ENCODE measurements at regions not wholly inside any gene's neighbourhood (a gene's known extent, or its start where the extent isn't known, plus 50 kb on each side); places are given as distances from the start of the nearest gene placed in this dataset.

- Histone ChIP-seq H3K27ac (ENCODE audit: low read length in 2 of 2) (no peak overlapping the region), H3K4me2 (replicated peaks; ENCODE audit: low read depth, low read length, poor library complexity, severe bottlenecking) (no peak overlapping the region), H3K4me3 (ENCODE audit: control extremely low read depth in 1 of 5, extremely low read depth in 1 of 5, insufficient read depth in 1 of 5, low read depth in 2 of 5, low read length in 4 of 5) (no peak overlapping the region), H3K36me3 (replicated peaks in 1 of 2; ENCODE audit: control extremely low read depth in 1 of 2, control insufficient read depth in 1 of 2, extremely low read depth in 1 of 2, insufficient read depth in 2 of 2, low read length in 1 of 2) (no peaks in the 10 kb centered on the region), H3K9me3 (ENCODE audit: control extremely low read depth in 1 of 3, control insufficient read depth in 2 of 3, insufficient read depth in 1 of 3, low read length in 2 of 3) (peaks cover 0 to 5% (median 0%) of the 10 kb centered on the region in 3 donors), H4K20me1 (ENCODE audit: control insufficient read depth, insufficient read depth, low read length, poor library complexity, severe bottlenecking) (no peaks in the 10 kb centered on the region), H3K79me2 (ENCODE audit: control insufficient read depth, insufficient read depth, low read length) (no peaks in the 10 kb centered on the region), H2AFZ (ENCODE audit: insufficient read depth, low read depth, low read length, poor library complexity, severe bottlenecking) (no peak overlapping the region), H3K4me1 (ENCODE audit: control insufficient read depth in 2 of 2, insufficient read depth in 2 of 2, low read length in 2 of 2) (no peaks in the 10 kb centered on the region), H3K9ac (ENCODE audit: low read length) (no peak overlapping the region), H3K27me3 (replicated peaks in 1 of 4; ENCODE audit: control extremely low read depth in 1 of 4, control insufficient read depth in 3 of 4, insufficient read depth in 4 of 4, low read length in 3 of 4) (no peaks in the 10 kb centered on the region)
- Mint-ChIP-seq H3K9me3 (ENCODE audit: insufficient read depth) (peaks cover 2% of the 10 kb centered on the region), H3K27ac (no peak overlapping the region), H3K4me1 (no peaks in the 10 kb centered on the region), H3K4me3 (no peak overlapping the region), H3K27me3 (no peaks in the 10 kb centered on the region)
- intact Hi-C loops (cut with micrococcal nuclease): no loop called here
- ATAC-seq (ENCODE audit: low read depth): no peak
- CTCF ChIA-PET: no interaction called here
- no peak for TF ChIP-seq CTCF (IDR thresholded peaks at IDR 0.05)
- no peak for TF ChIP-seq EZH2 (IDR thresholded peaks at IDR 0.05; ENCODE audit: borderline replicate concordance, insufficient read depth, low read depth, low read length, poor library complexity, severe bottlenecking)
- WGBS (ENCODE audit: insufficient coverage): 93% methylated on average over 3 of the region's 4 CpGs
- POLR2A ChIA-PET: no interaction called here
- no peak for DNase-seq
Measured at GRCh38 chr11:97687111-97687510, 1297.3 kb downstream of the JRKL start.

- TF ChIP-seq EZH2 (IDR thresholded peaks at IDR 0.05; ENCODE audit: borderline replicate concordance, insufficient read depth, low read depth, low read length, poor library complexity, severe bottlenecking) (no peak), CTCF (IDR thresholded peaks at IDR 0.05) (no peak)
- H3K9me3 Mint-ChIP-seq (ENCODE audit: insufficient read depth): no peaks in the 10 kb centered on the region
- no peak overlapping the region for H3K27ac Mint-ChIP-seq
- Histone ChIP-seq H3K4me3 (ENCODE audit: control extremely low read depth in 1 of 5, extremely low read depth in 1 of 5, insufficient read depth in 1 of 5, low read depth in 2 of 5, low read length in 4 of 5) (no peak overlapping the region), H3K79me2 (ENCODE audit: control insufficient read depth, insufficient read depth, low read length) (no peaks in the 10 kb centered on the region), H3K4me2 (replicated peaks; ENCODE audit: low read depth, low read length, poor library complexity, severe bottlenecking) (no peak overlapping the region), H4K20me1 (ENCODE audit: control insufficient read depth, insufficient read depth, low read length, poor library complexity, severe bottlenecking) (no peaks in the 10 kb centered on the region), H2AFZ (ENCODE audit: insufficient read depth, low read depth, low read length, poor library complexity, severe bottlenecking) (no peak overlapping the region), H3K9me3 (ENCODE audit: control extremely low read depth in 1 of 3, control insufficient read depth in 2 of 3, insufficient read depth in 1 of 3, low read length in 2 of 3) (peaks cover 0 to 4% (median 0%) of the 10 kb centered on the region in 3 donors), H3K27me3 (replicated peaks in 1 of 4; ENCODE audit: control extremely low read depth in 1 of 4, control insufficient read depth in 3 of 4, insufficient read depth in 4 of 4, low read length in 3 of 4) (no peaks in the 10 kb centered on the region), H3K9ac (ENCODE audit: low read length) (no peak overlapping the region), H3K27ac (ENCODE audit: low read length in 2 of 2) (no peak overlapping the region), H3K36me3 (replicated peaks in 1 of 2; ENCODE audit: control extremely low read depth in 1 of 2, control insufficient read depth in 1 of 2, extremely low read depth in 1 of 2, insufficient read depth in 2 of 2, low read length in 1 of 2) (no peaks in the 10 kb centered on the region), H3K4me1 (ENCODE audit: control insufficient read depth in 2 of 2, insufficient read depth in 2 of 2, low read length in 2 of 2) (no peaks in the 10 kb centered on the region)
- POLR2A ChIA-PET: no interaction called here
- no peak overlapping the region for H3K4me3 Mint-ChIP-seq
- WGBS (ENCODE audit: insufficient coverage): no CpG with 5 or more reads among the region's 1 CpG
- DNase-seq: no peak
- H3K27me3 Mint-ChIP-seq: no peaks in the 10 kb centered on the region
- intact Hi-C loops (cut with micrococcal nuclease): no loop called here
- CTCF ChIA-PET: no interaction called here
- no peak for ATAC-seq (ENCODE audit: low read depth)
- no peaks in the 10 kb centered on the region for H3K4me1 Mint-ChIP-seq
Measured at GRCh38 chr11:97691061-97691460, 1301.2 kb downstream of the JRKL start.
